ENCODE measurements at regions not wholly inside any gene's neighbourhood (a gene's known extent, or its start where the extent isn't known, plus 50 kb on each side); places are given as distances from the start of the nearest gene placed in this dataset.

- TF ChIP-seq CTCF (IDR thresholded peaks at IDR 0.05; ENCODE audit: insufficient read depth, low read length, poor library complexity, severe bottlenecking), result no peak
- no peak for TF ChIP-seq EZH2phosphoT487 (conservative IDR thresholded peaks at IDR 0.05; ENCODE audit: low read length)
These were observed 87.0 kb upstream of the DST start for GRCh38 chr6:56729719-56730118.
